ENCODE measurements at regions not wholly inside any gene's neighbourhood (a gene's known extent, or its start where the extent isn't known, plus 50 kb on each side); places are given as distances from the start of the nearest gene placed in this dataset.

GRCh38 chr14:44165936-44166335, 341.1 kb downstream of the FSCB start:
- DNase-seq (ENCODE audit: low spot score in 2 of 2): no peak
- WGBS, 2 donors: 80 to 84% methylated on average over 3 of the region's 3 CpGs
- intact Hi-C loops (cut with DNase I; ENCODE audit: low total_unique reads): no loop called here
- H3K4me3 ChIP-seq (ENCODE audit: low read depth, poor library complexity, severe bottlenecking): no peak overlapping the region
- TF ChIP-seq POLR2A (IDR thresholded peaks at IDR 0.05): no peak
- no peak for TF ChIP-seq CTCF (IDR thresholded peaks at IDR 0.05)

- TF ChIP-seq POLR2A (IDR thresholded peaks at IDR 0.05) (no peak), CTCF (IDR thresholded peaks at IDR 0.05) (no peak)
- WGBS, 2 donors: 19 to 21% methylated on average over 1 of the region's 1 CpG
- no peak for DNase-seq (ENCODE audit: low spot score in 2 of 2)
- H3K4me3 ChIP-seq (ENCODE audit: low read depth, poor library complexity, severe bottlenecking): no peak overlapping the region
- intact Hi-C loops (cut with DNase I; ENCODE audit: low total_unique reads): no loop called here
Observed at GRCh38 chr14:44165286-44165685, 341.8 kb downstream of the FSCB start.

- WGBS, 2 donors: 77 to 79% methylated on average over 2 of the region's 2 CpGs
- H3K4me3 ChIP-seq (ENCODE audit: low read depth, poor library complexity, severe bottlenecking): no peak overlapping the region
- no peak for DNase-seq (ENCODE audit: low spot score in 2 of 2)
- no peak for TF ChIP-seq POLR2A (IDR thresholded peaks at IDR 0.05)
- no peak for TF ChIP-seq CTCF (IDR thresholded peaks at IDR 0.05)
- intact Hi-C loops (cut with DNase I; ENCODE audit: low total_unique reads): no loop called here
Observed at GRCh38 chr14:44163946-44164345, 343.1 kb downstream of the FSCB start.

- TF ChIP-seq CTCF (IDR thresholded peaks at IDR 0.05) (no peak), POLR2A (IDR thresholded peaks at IDR 0.05) (no peak)
- 82 to 91% methylated on average over 5 of the region's 5 CpGs for WGBS, 2 donors
- intact Hi-C loops (cut with DNase I; ENCODE audit: low total_unique reads): no loop called here
- no peak for DNase-seq (ENCODE audit: low spot score in 2 of 2)
- H3K4me3 ChIP-seq (ENCODE audit: low read depth, poor library complexity, severe bottlenecking): no peak overlapping the region
Observed at GRCh38 chr14:44162197-44162596, 344.9 kb downstream of the FSCB start.

- no peak overlapping the region for H3K4me3 ChIP-seq (ENCODE audit: low read depth, poor library complexity, severe bottlenecking)
- intact Hi-C loops (cut with DNase I; ENCODE audit: low total_unique reads): no loop called here
- TF ChIP-seq POLR2A (IDR thresholded peaks at IDR 0.05): no peak
- no peak for TF ChIP-seq CTCF (IDR thresholded peaks at IDR 0.05)
- DNase-seq (ENCODE audit: low spot score in 2 of 2): no peak
Observed at GRCh38 chr14:44154874-44155273, 352.2 kb downstream of the FSCB start.

- no peak overlapping the region for H3K4me3 ChIP-seq (ENCODE audit: low read depth, poor library complexity, severe bottlenecking)
- intact Hi-C loops (cut with DNase I; ENCODE audit: low total_unique reads): no loop called here
- 89 to 100% methylated on average over 1 of the region's 1 CpG for WGBS, 2 donors
- TF ChIP-seq CTCF (IDR thresholded peaks at IDR 0.05) (no peak), POLR2A (IDR thresholded peaks at IDR 0.05) (no peak)
- no peak for DNase-seq (ENCODE audit: low spot score in 2 of 2)
Observed at GRCh38 chr14:44154446-44154845, 352.6 kb downstream of the FSCB start.

All from lower leg skin (tissue), 4 donors.